NCI-H2107 treated with DMSO at 0.1 percent for 48 hours (cell line): ENCODE measurements at regions not wholly inside any gene's neighbourhood (a gene's known extent, or its start where the extent isn't known, plus 50 kb on each side); places are given as distances from the start of the nearest gene placed in this dataset.
"Not testable (repeated sequence)": the region's sequence is repeated elsewhere in the genome, so short reads cannot be mapped to it uniquely, and the experiment has no call there.

ENCODE experiments used
- DNase-seq: peaks from one replicate; lab custom pipeline; 2025; ENCODE audit not compliant: unreplicated experiment; lab: John Stamatoyannopoulos, UW

- DNase-seq: no peak
These were observed 96.8 kb downstream of the TENT5C start for GRCh38 chr1:117702654-117703053.

GRCh38 chr1:117707371-117707770 lies 101.5 kb downstream of the TENT5C start:
- DNase-seq: no peak

GRCh38 chr1:117708323-117709248 lies 102.7 kb downstream of the TENT5C start:
- DNase-seq: no peak

- DNase-seq: no peak
These were observed 103.4 kb downstream of the TENT5C start for GRCh38 chr1:117709249-117709691.

- DNase-seq: no peak
These were observed 104.9 kb downstream of the TENT5C start for GRCh38 chr1:117710710-117711109.

GRCh38 chr1:117712621-117713020 lies 106.8 kb downstream of the TENT5C start:
- no peak for DNase-seq

- DNase-seq: no peak
These were observed 108.7 kb downstream of the TENT5C start for GRCh38 chr1:117714546-117714945.

- not testable (repeated sequence) for DNase-seq
These were observed 110.2 kb downstream of the TENT5C start for GRCh38 chr1:117716030-117716429.

- not testable (repeated sequence) for DNase-seq
These were observed 112.1 kb downstream of the TENT5C start for GRCh38 chr1:117717980-117718379.

- not testable (repeated sequence) for DNase-seq
These were observed 112.7 kb downstream of the TENT5C start for GRCh38 chr1:117718596-117718995.

- no peak for DNase-seq
These were observed 113.2 kb downstream of the TENT5C start for GRCh38 chr1:117719004-117719403.

- DNase-seq: peak; percentile 25
These were observed 126.4 kb downstream of the TENT5C start for GRCh38 chr1:117732065-117732797.

- DNase-seq: no peak
These were observed 127.1 kb downstream of the TENT5C start for GRCh38 chr1:117732956-117733355.

- DNase-seq: no peak
These were observed 128.6 kb downstream of the TENT5C start for GRCh38 chr1:117734403-117734802.

- DNase-seq: peak; percentile 45
These were observed 129.5 kb downstream of the TENT5C start for GRCh38 chr1:117735045-117735992.

GRCh38 chr1:117739504-117739903 lies 133.7 kb downstream of the TENT5C start:
- DNase-seq: no peak

- DNase-seq: no peak
These were observed 134.6 kb downstream of the TENT5C start for GRCh38 chr1:117740496-117740895.

GRCh38 chr1:117746565-117746964 lies 140.7 kb downstream of the TENT5C start:
- DNase-seq: not testable (repeated sequence)

GRCh38 chr1:117747605-117748004 lies 141.8 kb downstream of the TENT5C start:
- DNase-seq: no peak

- DNase-seq: no peak
These were observed 145.5 kb downstream of the TENT5C start for GRCh38 chr1:117751321-117751720.

- no peak for DNase-seq
These were observed 146.8 kb downstream of the TENT5C start for GRCh38 chr1:117752661-117753060.
